ENCODE measurements at regions not wholly inside any gene's neighbourhood (a gene's known extent, or its start where the extent isn't known, plus 50 kb on each side); places are given as distances from the start of the nearest gene placed in this dataset.
A peak's percentile ranks its signal among the peaks of the same experiment; 100 is the strongest.

GRCh38 chr9:32698706-32699277 is 63.3 kb upstream of the TAF1L start:
- no peak for DNase-seq

DNA sequence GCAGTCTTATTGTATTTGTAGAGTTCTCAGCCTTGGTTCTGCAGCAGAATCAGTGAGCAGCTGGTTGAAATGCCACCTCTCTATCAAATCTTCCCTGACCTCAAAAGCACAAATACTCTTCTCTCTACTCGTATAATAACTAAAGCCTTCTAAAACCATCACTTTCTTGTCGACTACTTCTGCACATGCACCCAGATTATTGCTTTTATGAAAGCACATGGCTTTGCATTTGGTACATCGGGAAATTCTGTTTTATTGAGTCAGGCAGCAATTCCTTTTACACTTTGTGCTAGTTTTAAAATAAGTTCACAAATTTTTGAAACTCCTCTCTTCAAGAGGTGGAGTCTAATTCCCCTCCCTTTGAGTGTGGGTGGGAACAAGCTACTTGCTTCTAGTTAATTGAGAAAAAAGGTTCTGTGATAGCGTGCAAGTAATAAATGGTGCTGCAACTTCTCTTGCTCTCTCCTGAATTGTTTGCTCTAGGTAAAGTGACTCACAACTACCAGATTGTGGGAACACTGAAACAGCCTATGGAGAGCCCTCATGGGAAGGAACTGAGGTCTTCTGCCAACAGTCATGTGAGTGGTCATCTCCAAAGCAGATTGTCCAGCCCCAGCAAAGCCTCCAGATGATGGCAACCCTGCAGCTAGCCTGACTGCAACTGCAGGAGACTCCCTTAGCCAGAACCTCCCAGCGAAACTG is 66.0 kb upstream of the TAF1L start:
- no peak for DNase-seq

DNA sequence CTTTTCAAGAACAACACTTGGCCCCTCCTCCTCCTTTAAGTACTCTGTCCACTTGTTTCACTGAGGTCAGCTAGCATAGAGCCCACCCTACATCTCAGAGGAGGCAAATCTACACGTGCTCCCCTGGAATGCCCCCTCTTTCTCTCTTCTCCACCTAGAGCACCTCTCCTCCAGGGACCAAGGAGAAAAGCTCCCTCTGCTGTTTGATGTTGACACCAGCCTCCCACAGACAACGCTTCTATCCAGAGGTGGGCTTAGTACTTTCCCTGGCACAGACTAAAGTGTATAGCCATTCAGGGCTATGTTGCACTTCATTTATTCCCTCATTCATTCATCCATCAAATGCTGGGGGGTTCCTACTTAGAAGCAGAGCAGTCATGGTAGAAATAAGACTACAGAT is 68.2 kb upstream of the TAF1L start:
- no peak for DNase-seq

DNA sequence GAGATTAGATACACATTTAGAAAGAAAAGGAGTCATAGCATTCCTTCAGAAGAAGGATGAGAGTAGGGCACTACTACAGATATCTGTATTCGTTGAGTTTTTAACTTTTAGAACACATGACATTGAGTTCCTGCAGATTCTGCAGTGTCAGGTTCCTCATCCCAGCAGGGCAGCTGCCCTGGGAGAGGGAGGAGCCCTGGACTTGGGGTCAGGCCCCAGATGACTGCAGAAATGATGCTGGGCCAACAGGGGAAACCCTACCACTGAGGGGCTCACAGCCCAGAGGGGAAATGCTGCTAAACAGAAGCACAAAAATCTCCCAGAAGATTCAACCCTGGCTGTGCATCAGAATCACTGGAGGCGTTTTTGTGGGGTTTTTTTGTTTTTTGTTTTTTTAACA is 68.9 kb upstream of the TAF1L start:
- no peak for DNase-seq

DNA sequence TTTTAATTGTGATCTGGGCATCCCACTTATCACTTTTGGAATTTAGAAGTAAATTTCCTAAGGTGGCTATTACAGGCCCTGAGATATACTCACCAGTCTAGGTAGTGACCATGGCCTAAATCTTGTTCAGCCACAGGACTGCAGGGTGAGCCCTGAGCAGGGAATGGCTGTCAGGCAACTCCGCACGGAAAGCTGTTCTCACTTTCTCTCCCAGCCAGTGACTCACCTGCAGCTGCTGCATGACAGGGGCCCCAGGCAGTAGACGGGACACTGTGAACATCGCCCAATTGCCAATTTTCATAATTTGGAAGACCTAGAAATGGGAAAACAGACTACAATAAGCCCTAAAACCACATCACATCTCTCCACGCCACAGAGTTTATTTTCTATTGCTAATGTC is 69.6 kb upstream of the TAF1L start:
- no peak for DNase-seq

GRCh38 chr9:32706004-32706724 is 70.7 kb upstream of the TAF1L start:
- peak; percentile 88 for DNase-seq

- no peak for DNase-seq
Measured at GRCh38 chr9:32706725-32707100, 71.2 kb upstream of the TAF1L start.

- no peak for DNase-seq
Measured at GRCh38 chr9:32707326-32707725, 71.9 kb upstream of the TAF1L start.

GRCh38 chr9:32708480-32709150 is 73.1 kb upstream of the TAF1L start:
- DNase-seq = no peak

DNA sequence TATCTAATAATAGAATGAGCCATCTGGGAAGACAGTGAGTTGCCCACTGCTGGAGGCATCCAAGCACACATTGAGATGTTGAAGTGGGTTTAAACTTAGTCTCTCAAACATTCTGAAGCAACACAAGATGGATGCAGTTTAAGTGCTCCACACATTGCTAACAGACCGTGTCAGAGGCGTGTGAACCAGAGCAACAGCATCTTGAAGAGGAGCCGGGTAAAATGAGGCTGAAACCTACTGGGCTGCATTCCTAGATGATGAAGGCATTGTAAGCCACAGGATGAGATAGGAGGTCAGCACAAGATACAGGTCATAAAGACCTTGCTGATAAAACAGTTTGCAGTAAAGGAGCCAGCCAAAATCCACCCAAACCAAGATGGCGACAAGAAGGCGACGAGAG is 73.5 kb upstream of the TMEM215 start:
- no peak for DNase-seq

GRCh38 chr9:32716425-32716824 is 66.9 kb upstream of the TMEM215 start:
- no peak for DNase-seq

DNA sequence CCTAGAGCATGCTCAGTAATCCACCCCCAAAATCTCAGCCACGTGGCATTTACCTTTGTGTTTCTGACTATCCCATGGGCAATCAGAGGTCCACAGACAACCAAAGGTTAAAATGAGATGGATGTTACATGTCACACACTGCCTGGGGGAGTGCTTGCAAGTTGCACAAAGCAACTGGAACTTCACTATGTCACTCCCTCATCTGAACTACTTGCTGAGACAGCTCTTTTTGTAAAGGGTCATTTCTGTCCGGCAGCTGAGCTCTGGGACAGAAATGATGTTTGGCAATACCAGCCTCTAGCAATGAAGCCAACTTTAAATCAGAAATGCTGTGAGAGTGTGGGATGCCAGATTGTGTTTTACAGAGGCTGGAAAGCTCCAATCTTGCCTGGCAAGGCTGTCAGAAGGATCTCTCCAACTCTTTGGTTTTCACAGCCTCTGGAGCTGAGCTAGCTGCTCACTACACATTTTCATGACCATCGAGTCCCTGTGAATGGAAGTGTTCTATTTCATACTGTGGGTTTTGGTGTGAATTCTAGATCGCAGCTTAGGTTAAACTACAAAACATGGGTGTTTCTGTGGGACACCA is 66.3 kb upstream of the TMEM215 start:
- DNase-seq = no peak

- no peak for DNase-seq
Measured at GRCh38 chr9:32722704-32723103, 60.6 kb upstream of the TMEM215 start.

DNA sequence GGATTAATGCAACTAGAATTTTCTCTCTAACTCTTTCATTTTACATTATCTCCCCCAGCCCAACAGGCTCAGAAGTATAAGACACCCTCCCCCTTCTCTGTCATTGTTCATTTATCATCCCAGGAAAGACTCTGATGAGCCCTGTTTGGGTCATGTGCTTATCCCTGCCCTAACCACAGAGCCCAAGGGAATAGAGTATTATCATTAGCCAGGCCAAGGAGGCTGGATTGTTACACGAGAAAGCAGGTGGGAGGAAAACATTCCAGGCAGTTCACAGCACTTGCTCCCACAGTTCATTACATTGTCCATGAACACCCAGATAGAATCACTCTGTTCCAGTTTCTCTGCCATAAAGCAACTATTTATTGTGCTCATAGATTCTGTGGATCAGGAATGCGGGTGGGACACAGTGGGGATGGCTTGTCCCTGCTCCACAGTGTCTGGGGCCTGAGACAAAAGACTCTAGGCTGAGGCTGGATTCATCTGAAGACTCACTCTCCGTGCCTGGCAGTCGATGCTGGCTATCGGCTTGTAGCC is 59.5 kb upstream of the TMEM215 start:
- DNase-seq = no peak

- no peak for DNase-seq
Measured at GRCh38 chr9:32725066-32725860, 58.1 kb upstream of the TMEM215 start.

DNA sequence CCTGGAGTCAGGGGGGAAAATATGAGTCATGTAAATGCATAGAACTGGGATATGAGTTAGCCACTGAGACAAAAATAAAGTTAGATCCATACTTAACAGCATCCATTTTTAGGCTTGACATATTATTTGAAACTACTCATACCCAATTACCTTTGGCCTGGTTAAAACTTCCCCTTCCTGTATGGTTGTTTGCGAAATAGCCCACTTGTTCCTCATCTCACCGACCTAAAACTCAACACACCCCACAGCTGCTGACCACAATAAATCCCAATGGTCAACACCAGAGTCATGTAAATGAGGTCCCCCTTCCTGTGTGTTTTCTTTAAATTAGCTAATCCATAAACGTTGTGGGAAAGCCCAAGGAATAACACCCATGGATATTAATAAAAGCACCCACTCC is 55.2 kb upstream of the TMEM215 start:
- DNase-seq = peak; percentile 59
